ENCODE measurements at regions not wholly inside any gene's neighbourhood (a gene's known extent, or its start where the extent isn't known, plus 50 kb on each side); places are given as distances from the start of the nearest gene placed in this dataset.

GRCh38 chr17:12459736-12460135, 206.0 kb upstream of the MYOCD start:
- CTCF ChIA-PET: interaction anchor here (0.6 to 1.3 kb wide), 2 partner anchors 9 to 51 kb away, joined by 3 read pairs; no protein-coding TSS in a partner anchor
- H3K4me3 ChIP-seq (ENCODE audit: low read depth, low read length): no peak overlapping the region
- TF ChIP-seq CTCF (IDR thresholded peaks at IDR 0.05; ENCODE audit: insufficient read depth, low read depth, low read length): no peak
- H3K36me3 ChIP-seq (ENCODE audit: control insufficient read depth, insufficient read depth, low read length): no peaks in the 10 kb centered on the region
- H3K27me3 ChIP-seq (ENCODE audit: control insufficient read depth, insufficient read depth, low read length): no peaks in the 10 kb centered on the region
- POLR2A ChIA-PET: no interaction called here
- no peak for DNase-seq (ENCODE audit: low read depth)

GRCh38 chr17:12463102-12463501, 202.6 kb upstream of the MYOCD start:
- no peak for TF ChIP-seq CTCF (IDR thresholded peaks at IDR 0.05; ENCODE audit: insufficient read depth, low read depth, low read length)
- no peaks in the 10 kb centered on the region for H3K27me3 ChIP-seq (ENCODE audit: control insufficient read depth, insufficient read depth, low read length)
- peak; percentile 36 for DNase-seq (ENCODE audit: low read depth)
- ChIA-PET CTCF (interaction anchor here (0.7 to 1.2 kb wide), 2 partner anchors 89 to 193 kb away, joined by 3 to 5 read pairs; no protein-coding TSS in a partner anchor), POLR2A (interaction anchor here (0.5 to 0.7 kb wide), 2 partner anchors 60 to 265 kb away, joined by 3 to 5 read pairs; no protein-coding TSS in a partner anchor)
- H3K36me3 ChIP-seq (ENCODE audit: control insufficient read depth, insufficient read depth, low read length): no peaks in the 10 kb centered on the region
- no peak overlapping the region for H3K4me3 ChIP-seq (ENCODE audit: low read depth, low read length)

GRCh38 chr17:12472252-12473173, 193.2 kb upstream of the MYOCD start:
- H3K27me3 ChIP-seq (ENCODE audit: control insufficient read depth, insufficient read depth, low read length): no peaks in the 10 kb centered on the region
- POLR2A ChIA-PET: no interaction called here
- CTCF ChIA-PET: interaction anchor here (0.5 to 1.2 kb wide), 2 partner anchors 8 to 173 kb away, joined by 3 read pairs; no protein-coding TSS in a partner anchor
- no peaks in the 10 kb centered on the region for H3K36me3 ChIP-seq (ENCODE audit: control insufficient read depth, insufficient read depth, low read length)
- no peak for TF ChIP-seq CTCF (IDR thresholded peaks at IDR 0.05; ENCODE audit: insufficient read depth, low read depth, low read length)
- DNase-seq (ENCODE audit: low read depth): no peak
- no peak overlapping the region for H3K4me3 ChIP-seq (ENCODE audit: low read depth, low read length)

- Histone ChIP-seq H3K27me3 (ENCODE audit: control insufficient read depth, insufficient read depth, low read length) (no peaks in the 10 kb centered on the region), H3K4me3 (ENCODE audit: low read depth, low read length) (no peak overlapping the region), H3K36me3 (ENCODE audit: control insufficient read depth, insufficient read depth, low read length) (no peaks in the 10 kb centered on the region)
- no peak for DNase-seq (ENCODE audit: low read depth)
- CTCF ChIA-PET: interaction anchor here (1.2 kb wide), 1 partner anchor 10 kb away, joined by 3 read pairs; no protein-coding TSS in a partner anchor
- POLR2A ChIA-PET: no interaction called here
- TF ChIP-seq CTCF (IDR thresholded peaks at IDR 0.05; ENCODE audit: insufficient read depth, low read depth, low read length): no peak
These were observed 187.4 kb upstream of the MYOCD start for GRCh38 chr17:12478311-12478710.

- no peak for TF ChIP-seq CTCF (IDR thresholded peaks at IDR 0.05; ENCODE audit: insufficient read depth, low read depth, low read length)
- Histone ChIP-seq H3K27me3 (ENCODE audit: control insufficient read depth, insufficient read depth, low read length) (no peaks in the 10 kb centered on the region), H3K4me3 (ENCODE audit: low read depth, low read length) (no peak overlapping the region), H3K36me3 (ENCODE audit: control insufficient read depth, insufficient read depth, low read length) (no peaks in the 10 kb centered on the region)
- no peak for DNase-seq (ENCODE audit: low read depth)
- POLR2A ChIA-PET: no interaction called here
- CTCF ChIA-PET: no interaction called here
These were observed 180.3 kb upstream of the MYOCD start for GRCh38 chr17:12485361-12485906.

Measured in BJ (cell line).